GM19463 (cell line): ENCODE measurements at regions not wholly inside any gene's neighbourhood (a gene's known extent, or its start where the extent isn't known, plus 50 kb on each side); places are given as distances from the start of the nearest gene placed in this dataset.
A peak's percentile ranks its signal among the peaks of the same experiment; 100 is the strongest.
"Not testable (repeated sequence)": the region's sequence is repeated elsewhere in the genome, so short reads cannot be mapped to it uniquely, and the experiment has no call there.

Experiments used
- ATAC-seq: cut with Tn5 transposase; IDR thresholded peaks from one replicate; pipeline ENCODE4 v1.9.1; 2021; ENCODE audit warnings: mild to moderate bottlenecking, moderate library complexity; ENCODE audit not compliant: unreplicated experiment

- no peak for ATAC-seq
These were observed 207.2 kb upstream of the ZNF184 start for GRCh38 chr6:27679964-27680694.

GRCh38 chr6:27679308-27679963 is 206.5 kb upstream of the ZNF184 start:
- no peak for ATAC-seq

GRCh38 chr6:27678469-27678868 is 205.6 kb upstream of the ZNF184 start:
- no peak for ATAC-seq

- no peak for ATAC-seq
These were observed 202.0 kb upstream of the ZNF184 start for GRCh38 chr6:27674882-27675281.

- peak; percentile 59 for ATAC-seq
These were observed 199.4 kb upstream of the ZNF184 start for GRCh38 chr6:27672113-27672799.

GRCh38 chr6:27669624-27670301 is 196.9 kb upstream of the ZNF184 start:
- ATAC-seq = no peak

- ATAC-seq = no peak
These were observed 196.4 kb upstream of the ZNF184 start for GRCh38 chr6:27669295-27669623.

GRCh38 chr6:27668442-27669294 is 195.8 kb upstream of the ZNF184 start:
- no peak for ATAC-seq

GRCh38 chr6:27667657-27668441 is 194.9 kb upstream of the ZNF184 start:
- no peak for ATAC-seq

GRCh38 chr6:27667016-27667656 is 194.2 kb upstream of the ZNF184 start:
- no peak for ATAC-seq

- no peak for ATAC-seq
These were observed 189.9 kb upstream of the ZNF184 start for GRCh38 chr6:27662769-27663168.

- not testable (repeated sequence) for ATAC-seq
These were observed 189.3 kb upstream of the ZNF184 start for GRCh38 chr6:27662212-27662611.

GRCh38 chr6:27653143-27653825 is 180.4 kb upstream of the ZNF184 start:
- not testable (repeated sequence) for ATAC-seq

- ATAC-seq = no peak
These were observed 178.4 kb upstream of the ZNF184 start for GRCh38 chr6:27651371-27651732.

- ATAC-seq = no peak
These were observed 177.9 kb upstream of the ZNF184 start for GRCh38 chr6:27650620-27651370.

GRCh38 chr6:27644528-27644927 is 171.6 kb upstream of the ZNF184 start:
- no peak for ATAC-seq

GRCh38 chr6:27642744-27643456 is 170.0 kb upstream of the ZNF184 start:
- no peak for ATAC-seq
